Keratinocyte (primary cell): ENCODE measurements at regions not wholly inside any gene's neighbourhood (a gene's known extent, or its start where the extent isn't known, plus 50 kb on each side); places are given as distances from the start of the nearest gene placed in this dataset.

Source experiments
- DNase-seq: peaks from one replicate; pipeline ENCODE4 v3.0.0-alpha.2; 2011; ENCODE audit warnings: low read depth, missing footprints, low spot score
- FAIRE-seq: peaks from 2 replicates; lab custom pipeline; 2011; peaks lifted over from hg19 to GRCh38; lab: Jason Lieb, UNC
- H2AFZ ChIP-seq: 2 replicates; pipeline ENCODE4 v1.6.0; 2012; ENCODE audit warnings: low read length, control low read depth, inconsistent platforms; ENCODE audit not compliant: control insufficient read depth
- H3K27ac ChIP-seq: 2 replicates; pipeline ENCODE4 v1.5.1; 2011; ENCODE audit warnings: low read length; ENCODE audit not compliant: control insufficient read depth, insufficient read depth
- H3K27me3 ChIP-seq: 3 replicates; pipeline ENCODE4 v1.6.0; 2011; ENCODE audit warnings: low read length; ENCODE audit not compliant: control insufficient read depth, insufficient read depth; ENCODE audit errors: extremely low read depth
- H3K36me3 ChIP-seq, 2 experiments: 2 replicates in 1 of 2; 3 replicates in 1 of 2; pipeline ENCODE4 v1.5.1; 2011; ENCODE audit warnings: low read length in 2 of 2, mild to moderate bottlenecking in 1 of 2; ENCODE audit not compliant: control insufficient read depth in 2 of 2, insufficient read depth in 2 of 2; ENCODE audit errors: extremely low read depth in 1 of 2
- H3K4me1 ChIP-seq: 3 replicates; pipeline ENCODE4 v1.5.1; 2011; ENCODE audit warnings: low read length; ENCODE audit not compliant: control insufficient read depth, insufficient read depth; ENCODE audit errors: extremely low read depth
- H3K4me2 ChIP-seq: 3 replicates; pipeline ENCODE4 v1.6.0; 2011; ENCODE audit warnings: low read depth, low read length; ENCODE audit not compliant: control insufficient read depth, insufficient read depth; ENCODE audit errors: extremely low read depth
- H3K4me3 ChIP-seq, 3 experiments: fragments of 200-600 bp in 1 of 3; sonication (generic) in 1 of 3; 2 replicates in 2 of 3; 3 replicates in 1 of 3; pipeline ENCODE4 v1.5.1; 2011 to 2016; ENCODE audit warnings: low read length in 3 of 3, mild to moderate bottlenecking in 3 of 3, control low read depth in 2 of 3, inconsistent platforms in 1 of 3, low read depth in 1 of 3, mixed read lengths in 1 of 3, mixed run types in 1 of 3, moderate library complexity in 1 of 3; ENCODE audit not compliant: control insufficient read depth in 2 of 3, insufficient read depth in 2 of 3; ENCODE audit errors: extremely low read depth in 1 of 3
- H3K79me2 ChIP-seq: 2 replicates; pipeline ENCODE4 v1.6.0; 2012; ENCODE audit warnings: low read length; ENCODE audit not compliant: control insufficient read depth, insufficient read depth
- H3K9ac ChIP-seq: 3 replicates; pipeline ENCODE4 v1.6.0; 2011; ENCODE audit warnings: low read length; ENCODE audit not compliant: control insufficient read depth, insufficient read depth; ENCODE audit errors: extremely low read depth
- H3K9me1 ChIP-seq: 3 replicates; pipeline ENCODE4 v1.6.0; 2011; ENCODE audit warnings: low read length; ENCODE audit not compliant: control insufficient read depth, insufficient read depth; ENCODE audit errors: extremely low read depth
- H3K9me3 ChIP-seq: 2 replicates; pipeline ENCODE4 v1.5.1; 2012; ENCODE audit warnings: low read depth, low read length; ENCODE audit not compliant: control insufficient read depth
- H4K20me1 ChIP-seq: 3 replicates; pipeline ENCODE4 v1.6.0; 2011; ENCODE audit warnings: low read length; ENCODE audit not compliant: control insufficient read depth, insufficient read depth; ENCODE audit errors: extremely low read depth
- CTCF ChIP-seq, 3 experiments: IDR thresholded peaks in 1 of 3; conservative IDR thresholded peaks in 1 of 3; optimal IDR thresholded peaks in 1 of 3; 2 replicates in 2 of 3; 3 replicates in 1 of 3; pipeline versions ENCODE3 to v1.5.1; 2011; ENCODE audit warnings: low read length in 3 of 3, mild to moderate bottlenecking in 3 of 3, moderate library complexity in 2 of 3, control low read depth in 1 of 3, inconsistent platforms in 1 of 3; ENCODE audit not compliant: insufficient read depth in 2 of 3; ENCODE audit errors: extremely low read depth in 1 of 3
- EZH2 ChIP-seq: IDR thresholded peaks from one replicate; pipeline ENCODE4 v1.6.1; 2012; ENCODE audit warnings: inconsistent platforms, mild to moderate bottlenecking, low read length, moderate library complexity
- dilution Hi-C: fragments of 300-500 bp; cut with MboI; formaldehyde crosslinking; loops from one replicate; pipeline ENCODE4 v1.7.0; 2020; ENCODE audit warnings: low sequenced_read_pairs; ENCODE audit not compliant: extremely low pct_ligation_motif_present

- FAIRE-seq (no peak), DNase-seq (no peak)
- Histone ChIP-seq H3K9me3 (peaks cover 19% of the 10 kb centered on the region), H3K79me2 (no peaks in the 10 kb centered on the region), H3K27ac (no peak overlapping the region), H3K9me1 (no peaks in the 10 kb centered on the region), H3K4me2 (no peak overlapping the region), H3K9ac (no peak overlapping the region), H3K27me3 (no peaks in the 10 kb centered on the region), H2AFZ (no peak overlapping the region), H3K4me3 (no peak overlapping the region), H4K20me1 (no peaks in the 10 kb centered on the region), H3K36me3 (no peaks in the 10 kb centered on the region), H3K4me1 (no peaks in the 10 kb centered on the region)
- dilution Hi-C loops: no loop called here
- TF ChIP-seq CTCF (optimal IDR thresholded peaks at IDR 0.05 in 1 of 3, IDR thresholded peaks at IDR 0.05 in 1 of 3, conservative IDR thresholded peaks at IDR 0.05 in 1 of 3; ENCODE audit: extremely low read depth in 1 of 3, insufficient read depth in 2 of 3, low read length in 3 of 3): no peak
- no peak for TF ChIP-seq EZH2
Observed at GRCh38 chr22:49351761-49352227, 475.9 kb downstream of the BRD1 start.

GRCh38 chr22:49350441-49351121, 477.1 kb downstream of the BRD1 start:
- FAIRE-seq (no peak), DNase-seq (no peak)
- Histone ChIP-seq H3K4me3 (no peak overlapping the region), H4K20me1 (no peaks in the 10 kb centered on the region), H3K9me3 (peaks cover 24% of the 10 kb centered on the region), H2AFZ (no peak overlapping the region), H3K9me1 (no peaks in the 10 kb centered on the region), H3K27me3 (no peaks in the 10 kb centered on the region), H3K27ac (no peak overlapping the region), H3K4me2 (no peak overlapping the region), H3K4me1 (no peaks in the 10 kb centered on the region), H3K79me2 (no peaks in the 10 kb centered on the region), H3K9ac (no peak overlapping the region), H3K36me3 (no peaks in the 10 kb centered on the region)
- no peak for TF ChIP-seq EZH2
- no peak for TF ChIP-seq CTCF (optimal IDR thresholded peaks at IDR 0.05 in 1 of 3, IDR thresholded peaks at IDR 0.05 in 1 of 3, conservative IDR thresholded peaks at IDR 0.05 in 1 of 3; ENCODE audit: extremely low read depth in 1 of 3, insufficient read depth in 2 of 3, low read length in 3 of 3)
- dilution Hi-C loops: no loop called here
